Brain microvascular endothelial cell (primary cell): ENCODE measurements at regions not wholly inside any gene's neighbourhood (a gene's known extent, or its start where the extent isn't known, plus 50 kb on each side); places are given as distances from the start of the nearest gene placed in this dataset.
"Not testable (repeated sequence)": the region's sequence is repeated elsewhere in the genome, so short reads cannot be mapped to it uniquely, and the experiment has no call there.

Experiments used
- DNase-seq: peaks from one replicate; pipeline ENCODE4 v3.0.0-alpha.2; 2020
- H3K27ac ChIP-seq: fragments of 250-450 bp; sonication (Bioruptor Pico); 2 replicates; pipeline ENCODE4 v1.5.1; 2020; ENCODE audit warnings: mild to moderate bottlenecking, moderate library complexity
- H3K27me3 ChIP-seq: fragments of 250-450 bp; sonication (Bioruptor Pico); replicated peaks from 2 replicates; pipeline ENCODE4 v1.5.1; 2020; ENCODE audit warnings: mild to moderate bottlenecking
- H3K36me3 ChIP-seq: fragments of 250-450 bp; sonication (Bioruptor Pico); replicated peaks from 2 replicates; pipeline ENCODE4 v1.5.1; 2020; ENCODE audit warnings: mild to moderate bottlenecking
- H3K4me3 ChIP-seq: 2 replicates; pipeline ENCODE4 v1.5.1; 2011; ENCODE audit warnings: low read depth, mild to moderate bottlenecking, control low read depth, low read length, moderate library complexity
- CTCF ChIP-seq: IDR thresholded peaks from 2 replicates; pipeline ENCODE4 v1.5.1; 2011; ENCODE audit warnings: low read depth, mild to moderate bottlenecking, moderate library complexity, low read length, control low read depth, inconsistent platforms; ENCODE audit errors: missing control alignments
- in situ Hi-C: cut with HindIII; loops from 2 replicates; pipeline ENCODE4 v1.10.0; 2017; ENCODE audit warnings: low sequenced_read_pairs, low pct_ligation_motif_present

- no peak overlapping the region for H3K27ac ChIP-seq
- in situ Hi-C loops: no loop called here
- H3K36me3 ChIP-seq: no peaks in the 10 kb centered on the region
- no peak overlapping the region for H3K4me3 ChIP-seq
- no peaks in the 10 kb centered on the region for H3K27me3 ChIP-seq
- no peak for TF ChIP-seq CTCF
- no peak for DNase-seq
Observed at GRCh38 chr15:19956124-19956796, 585.3 kb downstream of the GOLGA6L6 start.

- Histone ChIP-seq H3K36me3 (no peaks in the 10 kb centered on the region), H3K27ac (no peak overlapping the region), H3K4me3 (no peak overlapping the region), H3K27me3 (no peaks in the 10 kb centered on the region)
- no peak for DNase-seq
- in situ Hi-C loops: no loop called here
- no peak for TF ChIP-seq CTCF
Observed at GRCh38 chr15:19944261-19944888, 597.2 kb downstream of the GOLGA6L6 start.

GRCh38 chr15:19943515-19943914 is 598.1 kb downstream of the GOLGA6L6 start:
- H3K27me3 ChIP-seq: no peaks in the 10 kb centered on the region
- H3K27ac ChIP-seq: no peak overlapping the region
- H3K36me3 ChIP-seq: no peaks in the 10 kb centered on the region
- no peak overlapping the region for H3K4me3 ChIP-seq
- in situ Hi-C loops: no loop called here
- no peak for TF ChIP-seq CTCF
- no peak for DNase-seq

- H3K27me3 ChIP-seq, in situ Hi-C loops: not testable (repeated sequence)
Observed at GRCh38 chr15:19903281-19903680, 638.3 kb downstream of the GOLGA6L6 start.

GRCh38 chr15:19902388-19902787 is 639.2 kb downstream of the GOLGA6L6 start:
- in situ Hi-C loops, H3K27me3 ChIP-seq, H3K27ac ChIP-seq, H3K4me3 ChIP-seq, H3K36me3 ChIP-seq, DNase-seq: not testable (repeated sequence)

More at GRCh38 chr15:19903281-19903680, 638.3 kb downstream of the GOLGA6L6 start:
- H3K36me3 ChIP-seq, H3K4me3 ChIP-seq, DNase-seq, H3K27ac ChIP-seq: not testable (repeated sequence)

GRCh38 chr15:19901414-19901813 is 640.2 kb downstream of the GOLGA6L6 start:
- H3K27me3 ChIP-seq, DNase-seq, H3K4me3 ChIP-seq, H3K36me3 ChIP-seq, H3K27ac ChIP-seq, in situ Hi-C loops: not testable (repeated sequence)

- no peak for DNase-seq
- H3K4me3 ChIP-seq: no peak overlapping the region
- H3K27me3 ChIP-seq: no peaks in the 10 kb centered on the region
- no peak for TF ChIP-seq CTCF
- H3K36me3 ChIP-seq: no peaks in the 10 kb centered on the region
- in situ Hi-C loops: no loop called here
- no peak overlapping the region for H3K27ac ChIP-seq
Observed at GRCh38 chr15:19899021-19899824, 642.4 kb downstream of the GOLGA6L6 start.

GRCh38 chr15:19888811-19889210 is 652.8 kb downstream of the GOLGA6L6 start:
- DNase-seq, H3K36me3 ChIP-seq, H3K4me3 ChIP-seq, in situ Hi-C loops, H3K27me3 ChIP-seq, H3K27ac ChIP-seq: not testable (repeated sequence)

- in situ Hi-C loops, H3K27ac ChIP-seq, H3K4me3 ChIP-seq, H3K36me3 ChIP-seq, DNase-seq, H3K27me3 ChIP-seq: not testable (repeated sequence)
Observed at GRCh38 chr15:19844061-19844460, 697.5 kb downstream of the GOLGA6L6 start.
